HL-60 (cell line): ENCODE measurements at regions not wholly inside any gene's neighbourhood (a gene's known extent, or its start where the extent isn't known, plus 50 kb on each side); places are given as distances from the start of the nearest gene placed in this dataset.
"Not testable (repeated sequence)": the region's sequence is repeated elsewhere in the genome, so short reads cannot be mapped to it uniquely, and the experiment has no call there.

Source experiments
- DNase-seq, 2 experiments: peaks; one replicate each; pipeline ENCODE4 v3.0.0-alpha.2; 2010 to 2020; ENCODE audit warnings: low read depth in 1 of 2, low spot score in 1 of 2
- H3K27ac ChIP-seq: fragments of 250-450 bp; sonication (Bioruptor Pico); replicated peaks from 2 replicates; pipeline ENCODE4 v1.5.1; 2020; ENCODE audit warnings: mild to moderate bottlenecking, moderate library complexity
- H3K27me3 ChIP-seq: fragments of 250-450 bp; sonication (Bioruptor Pico); 2 replicates; pipeline ENCODE4 v1.5.1; 2021; ENCODE audit warnings: mild to moderate bottlenecking, moderate library complexity; ENCODE audit not compliant: insufficient read depth, poor library complexity, severe bottlenecking
- H3K4me3 ChIP-seq: replicated peaks from 2 replicates; pipeline ENCODE4 v1.5.1; 2011; ENCODE audit warnings: mild to moderate bottlenecking, control low read depth, low read length; ENCODE audit not compliant: insufficient read depth
- GABPA ChIP-seq: IDR thresholded peaks from 2 replicates; pipeline ENCODE4 v1.6.1; 2012; ENCODE audit warnings: low read depth
- POLR2AphosphoS5 ChIP-seq: IDR thresholded peaks from 2 replicates; pipeline ENCODE4 v1.6.1; 2012; ENCODE audit warnings: low read depth
- SPI1 ChIP-seq: IDR thresholded peaks from 2 replicates; pipeline ENCODE4 v1.6.1; 2012; ENCODE audit warnings: low read depth, mild to moderate bottlenecking, borderline replicate concordance
- TF ChIP-seq, protein P1 (sequence below): IDR thresholded peaks from one replicate; pipeline ENCODE4 v1.5.1; 2011; ENCODE audit warnings: low read length, control low read depth, inconsistent platforms; ENCODE audit not compliant: insufficient read depth
- TF ChIP-seq, protein P2 (sequence below): IDR thresholded peaks from 2 replicates; pipeline ENCODE4 v1.6.1; 2012; ENCODE audit warnings: low read depth; ENCODE audit not compliant: insufficient replicate concordance

DNA sequence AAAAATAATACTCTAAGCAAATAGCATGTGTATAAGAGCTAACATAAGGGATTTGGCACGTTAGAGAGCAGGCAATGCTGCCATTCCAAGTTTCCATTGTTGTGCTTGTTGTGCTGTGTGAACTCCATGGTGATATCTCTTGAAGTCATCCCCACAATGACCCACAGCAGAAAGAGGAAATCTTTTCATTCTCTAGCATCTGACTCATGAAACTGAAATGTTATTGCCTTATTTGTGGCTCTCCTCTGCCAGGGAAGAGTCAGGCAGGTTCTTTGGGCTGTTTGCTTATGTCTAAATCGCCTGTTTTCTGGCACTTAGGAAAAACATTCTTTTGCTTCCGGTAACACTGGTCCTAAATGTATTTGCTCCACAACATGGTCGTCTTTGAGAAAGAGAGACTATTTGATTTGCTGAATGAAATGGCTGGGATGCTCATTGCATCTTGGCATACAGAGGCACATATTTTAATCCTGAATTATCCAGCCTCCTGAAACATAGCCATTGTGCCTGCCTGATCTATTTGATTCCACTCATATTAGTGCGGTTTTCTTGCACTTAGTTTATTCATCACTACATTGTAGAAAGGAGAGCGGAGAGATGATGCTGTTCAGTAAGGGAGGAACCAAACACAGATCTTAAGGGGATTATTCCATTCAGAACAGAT, 188.8 kb downstream of the CSNK1G3 start:
- no peak overlapping the region for H3K4me3 ChIP-seq
- no peaks in the 10 kb centered on the region for H3K27me3 ChIP-seq
- no peak for DNase-seq
- TF ChIP-seq, protein P1, sequence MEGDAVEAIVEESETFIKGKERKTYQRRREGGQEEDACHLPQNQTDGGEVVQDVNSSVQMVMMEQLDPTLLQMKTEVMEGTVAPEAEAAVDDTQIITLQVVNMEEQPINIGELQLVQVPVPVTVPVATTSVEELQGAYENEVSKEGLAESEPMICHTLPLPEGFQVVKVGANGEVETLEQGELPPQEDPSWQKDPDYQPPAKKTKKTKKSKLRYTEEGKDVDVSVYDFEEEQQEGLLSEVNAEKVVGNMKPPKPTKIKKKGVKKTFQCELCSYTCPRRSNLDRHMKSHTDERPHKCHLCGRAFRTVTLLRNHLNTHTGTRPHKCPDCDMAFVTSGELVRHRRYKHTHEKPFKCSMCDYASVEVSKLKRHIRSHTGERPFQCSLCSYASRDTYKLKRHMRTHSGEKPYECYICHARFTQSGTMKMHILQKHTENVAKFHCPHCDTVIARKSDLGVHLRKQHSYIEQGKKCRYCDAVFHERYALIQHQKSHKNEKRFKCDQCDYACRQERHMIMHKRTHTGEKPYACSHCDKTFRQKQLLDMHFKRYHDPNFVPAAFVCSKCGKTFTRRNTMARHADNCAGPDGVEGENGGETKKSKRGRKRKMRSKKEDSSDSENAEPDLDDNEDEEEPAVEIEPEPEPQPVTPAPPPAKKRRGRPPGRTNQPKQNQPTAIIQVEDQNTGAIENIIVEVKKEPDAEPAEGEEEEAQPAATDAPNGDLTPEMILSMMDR, result no peak
- H3K27ac ChIP-seq, result no peak overlapping the region

DNA sequence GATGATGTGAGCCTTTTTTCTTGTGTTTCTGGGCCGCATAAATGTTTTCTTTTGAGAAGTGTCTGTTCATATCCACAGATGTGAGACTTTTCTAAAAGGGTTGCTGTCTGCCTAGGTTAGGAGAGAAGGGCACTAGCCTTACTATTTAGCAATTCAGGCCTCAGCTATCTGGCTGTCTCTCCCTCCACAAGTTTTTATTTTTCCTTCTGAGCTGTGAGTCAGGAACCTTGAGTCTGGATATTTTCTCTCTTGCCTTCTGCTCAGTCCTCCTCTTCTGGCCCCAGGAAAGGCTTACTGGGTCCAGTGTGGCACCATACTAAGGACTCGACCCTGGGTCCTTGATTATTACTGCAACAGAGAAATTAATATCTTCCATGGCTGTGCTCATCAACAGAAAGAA, 187.6 kb downstream of the CSNK1G3 start:
- H3K27me3 ChIP-seq, result no peaks in the 10 kb centered on the region
- no peak overlapping the region for H3K4me3 ChIP-seq
- no peak for DNase-seq
- H3K27ac ChIP-seq, result no peak overlapping the region
- TF ChIP-seq, protein P1, result no peak
- TF ChIP-seq POLR2AphosphoS5 (no peak), SPI1 (no peak), GABPA (no peak)
- TF ChIP-seq, protein P2, sequence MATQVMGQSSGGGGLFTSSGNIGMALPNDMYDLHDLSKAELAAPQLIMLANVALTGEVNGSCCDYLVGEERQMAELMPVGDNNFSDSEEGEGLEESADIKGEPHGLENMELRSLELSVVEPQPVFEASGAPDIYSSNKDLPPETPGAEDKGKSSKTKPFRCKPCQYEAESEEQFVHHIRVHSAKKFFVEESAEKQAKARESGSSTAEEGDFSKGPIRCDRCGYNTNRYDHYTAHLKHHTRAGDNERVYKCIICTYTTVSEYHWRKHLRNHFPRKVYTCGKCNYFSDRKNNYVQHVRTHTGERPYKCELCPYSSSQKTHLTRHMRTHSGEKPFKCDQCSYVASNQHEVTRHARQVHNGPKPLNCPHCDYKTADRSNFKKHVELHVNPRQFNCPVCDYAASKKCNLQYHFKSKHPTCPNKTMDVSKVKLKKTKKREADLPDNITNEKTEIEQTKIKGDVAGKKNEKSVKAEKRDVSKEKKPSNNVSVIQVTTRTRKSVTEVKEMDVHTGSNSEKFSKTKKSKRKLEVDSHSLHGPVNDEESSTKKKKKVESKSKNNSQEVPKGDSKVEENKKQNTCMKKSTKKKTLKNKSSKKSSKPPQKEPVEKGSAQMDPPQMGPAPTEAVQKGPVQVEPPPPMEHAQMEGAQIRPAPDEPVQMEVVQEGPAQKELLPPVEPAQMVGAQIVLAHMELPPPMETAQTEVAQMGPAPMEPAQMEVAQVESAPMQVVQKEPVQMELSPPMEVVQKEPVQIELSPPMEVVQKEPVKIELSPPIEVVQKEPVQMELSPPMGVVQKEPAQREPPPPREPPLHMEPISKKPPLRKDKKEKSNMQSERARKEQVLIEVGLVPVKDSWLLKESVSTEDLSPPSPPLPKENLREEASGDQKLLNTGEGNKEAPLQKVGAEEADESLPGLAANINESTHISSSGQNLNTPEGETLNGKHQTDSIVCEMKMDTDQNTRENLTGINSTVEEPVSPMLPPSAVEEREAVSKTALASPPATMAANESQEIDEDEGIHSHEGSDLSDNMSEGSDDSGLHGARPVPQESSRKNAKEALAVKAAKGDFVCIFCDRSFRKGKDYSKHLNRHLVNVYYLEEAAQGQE, result no peak

DNA sequence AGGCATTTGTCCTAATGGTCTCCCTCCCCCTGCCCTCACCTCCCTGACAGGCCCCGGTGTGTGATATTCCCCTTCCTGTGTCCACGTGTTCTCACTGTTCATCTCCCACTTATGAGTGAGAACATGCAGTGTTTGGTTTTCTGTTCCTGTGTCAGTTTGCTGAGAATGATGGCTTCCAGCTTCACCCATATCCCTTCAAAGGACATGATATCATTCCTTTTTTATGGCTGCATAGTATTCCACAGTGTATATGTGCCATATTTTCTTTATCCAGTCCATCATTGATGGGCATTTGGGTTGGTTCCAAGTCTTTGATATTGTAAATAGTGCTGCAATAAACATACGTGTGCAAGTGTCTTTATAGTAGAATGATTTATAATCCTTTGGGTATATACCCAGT, 187.0 kb downstream of the CSNK1G3 start:
- not testable (repeated sequence) for H3K4me3 ChIP-seq, DNase-seq, H3K27me3 ChIP-seq, H3K27ac ChIP-seq

DNA sequence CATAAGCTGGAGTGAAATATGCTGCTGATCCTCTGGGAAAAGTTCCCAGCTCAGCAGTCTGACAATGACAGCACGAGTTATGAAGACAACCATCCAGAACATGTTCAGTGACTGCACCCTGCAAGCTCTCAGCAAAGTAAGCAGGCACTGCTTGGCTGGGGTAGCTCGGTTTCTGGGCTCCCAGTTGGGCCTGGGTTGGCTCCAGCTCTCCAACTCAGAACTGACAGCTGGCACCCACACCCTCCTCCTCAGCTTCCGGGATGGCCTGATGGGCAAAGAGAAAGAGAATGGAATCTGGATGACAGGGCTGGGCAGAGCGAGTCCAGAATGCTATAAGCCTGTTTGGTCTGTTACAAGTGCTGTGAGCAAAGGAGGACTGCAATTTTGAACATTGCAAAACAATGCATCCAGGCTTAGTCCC, 185.0 kb downstream of the CSNK1G3 start:
- H3K4me3 ChIP-seq, result no peak overlapping the region
- no peak for DNase-seq
- TF ChIP-seq, protein P1, result no peak
- TF ChIP-seq SPI1 (no peak), POLR2AphosphoS5 (no peak), GABPA (no peak)
- TF ChIP-seq, protein P2, result no peak
- H3K27ac ChIP-seq, result no peak overlapping the region
- H3K27me3 ChIP-seq, result no peaks in the 10 kb centered on the region
